Upper lobe of left lung (tissue), 4 donors: ENCODE measurements at regions not wholly inside any gene's neighbourhood (a gene's known extent, or its start where the extent isn't known, plus 50 kb on each side); places are given as distances from the start of the nearest gene placed in this dataset.

Source experiments
- CTCF ChIP-seq, 6 experiments: fragments of 450-650 bp in 4 of 6; fragments of 200-600 bp in 2 of 6; sonication (generic) in 2 of 6; IDR thresholded peaks; one replicate each; pipeline ENCODE4 v1.5.1; 2016 to 2019; ENCODE audit warnings: antibody characterized with exemption in 6 of 6
- EP300 ChIP-seq, 4 donors: sonication (generic); formaldehyde crosslinking; IDR thresholded peaks; one replicate each; pipeline ENCODE4 v1.5.1; 2017; ENCODE audit warnings: antibody characterized with exemption in 4 of 4, control low read depth in 2 of 4
- POLR2A ChIP-seq, 4 donors: fragments of 450-650 bp; IDR thresholded peaks; one replicate each; pipeline ENCODE4 v1.5.1; 2016 to 2017; ENCODE audit warnings: antibody characterized with exemption in 4 of 4, mild to moderate bottlenecking in 2 of 4
- POLR2AphosphoS5 ChIP-seq, 2 donors: sonication (generic); formaldehyde crosslinking; IDR thresholded peaks; one replicate each; pipeline ENCODE4 v1.5.1; 2017; ENCODE audit warnings: antibody characterized with exemption in 2 of 2

- no peak for TF ChIP-seq CTCF (IDR thresholded peaks at IDR 0.05)
- no peak for TF ChIP-seq POLR2AphosphoS5 (IDR thresholded peaks at IDR 0.05)
- TF ChIP-seq EP300 (IDR thresholded peaks at IDR 0.05) = no peak
- TF ChIP-seq POLR2A (IDR thresholded peaks at IDR 0.05) = no peak
Measured at GRCh38 chr16:86881861-86882273, 303.5 kb downstream of the FOXL1 start.
